Activated CD4-positive, alpha-beta T cell treated with anti-CD3 and anti-CD28 coated beads, Interleukin-10, Interleukin-2, amounts not matched to agents 100 ng/mL and 50 ng/mL, durations not matched to agents 16 hours and 8 hours (primary cell): ENCODE measurements at regions not wholly inside any gene's neighbourhood (a gene's known extent, or its start where the extent isn't known, plus 50 kb on each side); places are given as distances from the start of the nearest gene placed in this dataset.
"Not testable (repeated sequence)": the region's sequence is repeated elsewhere in the genome, so short reads cannot be mapped to it uniquely, and the experiment has no call there.

Source experiments
- DNase-seq: peaks from one replicate; pipeline ENCODE4 v3.0.0-alpha.2; 2020

DNA sequence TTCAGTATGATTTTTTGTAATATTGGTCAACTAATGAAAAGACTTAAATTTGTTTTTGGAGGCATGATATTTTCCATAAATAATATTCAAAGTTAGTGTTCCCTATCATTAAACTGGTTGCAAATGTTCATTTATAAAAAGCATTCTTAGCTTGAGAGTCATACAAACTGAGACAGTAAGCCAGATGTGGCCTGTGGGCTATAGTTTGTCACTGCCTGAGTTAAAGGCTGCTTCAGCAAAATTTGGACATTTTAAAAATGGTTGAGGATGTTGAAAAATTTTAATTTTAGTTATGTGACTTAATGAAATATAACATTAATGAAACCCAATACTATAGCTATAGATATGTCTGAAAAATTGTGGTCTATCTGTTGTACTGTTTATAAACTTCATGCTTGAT is 180.2 kb upstream of the CACNA2D1 start:
- DNase-seq: no peak

DNA sequence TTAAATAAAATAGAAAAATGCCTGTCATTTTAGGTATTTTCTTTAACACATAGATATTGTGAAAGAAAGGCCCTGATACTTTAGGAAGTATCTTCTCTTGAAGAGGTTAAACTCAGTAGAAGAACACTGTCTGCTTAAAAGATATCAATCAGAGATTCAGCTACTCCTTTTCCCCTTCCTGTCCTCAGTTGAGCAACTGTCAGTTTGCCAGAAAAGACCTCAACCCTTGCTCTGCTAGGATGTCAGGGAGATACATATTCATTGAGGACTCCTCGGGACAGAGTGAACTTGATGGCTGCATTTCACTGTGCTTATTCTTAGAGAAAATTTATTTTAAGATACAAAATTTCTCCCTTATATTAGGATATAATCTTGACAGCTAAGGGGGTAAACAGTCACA is 173.6 kb upstream of the CACNA2D1 start:
- no peak for DNase-seq

DNA sequence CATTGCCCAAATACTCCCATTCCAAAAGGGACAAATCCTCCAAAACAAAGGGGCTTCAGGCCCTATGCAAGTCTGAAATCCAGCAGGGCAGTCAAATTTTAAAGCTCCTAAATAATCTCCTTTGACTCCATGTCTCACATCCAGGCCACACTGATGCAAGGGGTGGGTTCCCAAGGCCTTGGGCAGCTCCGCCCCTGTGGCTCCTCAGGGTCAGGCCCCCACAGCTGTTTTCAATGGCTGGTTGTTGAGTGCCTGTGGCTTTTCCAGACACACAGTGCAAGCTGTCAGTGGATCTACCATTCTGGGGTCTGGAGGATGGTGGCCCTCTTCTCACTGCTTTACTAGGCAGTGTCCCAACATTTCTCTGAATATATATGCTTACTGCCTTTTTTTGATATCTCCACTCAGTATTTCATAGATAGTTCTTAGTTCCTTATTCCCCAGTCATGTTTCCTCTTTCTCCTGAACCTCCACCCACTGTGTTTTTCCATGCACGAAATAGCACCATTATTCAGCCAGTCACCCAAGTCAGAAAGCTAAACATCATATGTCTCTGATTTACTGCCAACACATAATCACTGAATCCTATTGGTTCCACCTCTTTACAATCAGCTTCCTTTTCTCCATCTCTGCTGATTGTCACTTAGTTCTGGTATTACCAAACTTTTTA is 172.6 kb upstream of the CACNA2D1 start:
- no peak for DNase-seq

DNA sequence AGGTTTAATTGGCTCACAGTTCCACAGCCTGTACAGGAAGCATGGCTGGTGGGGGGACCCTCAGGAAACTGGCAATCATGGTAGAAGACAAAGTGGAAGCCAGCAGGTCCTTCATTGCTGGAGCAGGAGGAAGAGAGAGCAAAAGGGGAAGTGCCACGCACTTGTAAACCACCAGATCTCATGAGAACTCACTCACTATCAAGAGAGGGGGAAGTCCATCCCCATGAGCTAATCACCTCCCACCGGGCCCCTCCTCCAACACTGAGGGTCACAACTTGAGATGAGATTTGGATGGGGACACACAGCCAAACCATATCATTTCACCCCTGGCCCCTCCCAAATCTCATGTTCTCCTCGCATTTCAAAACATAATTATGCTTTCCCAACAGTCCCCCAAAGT is 171.9 kb upstream of the CACNA2D1 start:
- DNase-seq: no peak

DNA sequence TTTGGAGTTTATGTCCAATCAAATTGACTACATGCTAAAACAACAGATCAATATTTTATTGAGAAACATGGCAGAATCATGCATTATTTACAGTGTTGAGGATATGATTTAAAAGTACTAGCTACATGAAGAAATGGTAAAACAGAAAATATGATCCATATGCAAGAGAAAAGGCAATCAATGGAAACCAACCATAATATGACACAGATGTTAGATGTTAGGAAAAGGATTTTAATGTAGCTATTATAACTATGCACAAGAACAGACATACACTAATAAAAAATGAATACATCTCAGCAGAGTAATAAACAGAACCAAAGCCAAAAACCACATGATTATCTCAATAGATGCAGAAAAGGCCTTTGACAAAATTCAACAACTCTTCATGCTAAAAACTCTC is 166.2 kb upstream of the CACNA2D1 start:
- DNase-seq: no peak

DNA sequence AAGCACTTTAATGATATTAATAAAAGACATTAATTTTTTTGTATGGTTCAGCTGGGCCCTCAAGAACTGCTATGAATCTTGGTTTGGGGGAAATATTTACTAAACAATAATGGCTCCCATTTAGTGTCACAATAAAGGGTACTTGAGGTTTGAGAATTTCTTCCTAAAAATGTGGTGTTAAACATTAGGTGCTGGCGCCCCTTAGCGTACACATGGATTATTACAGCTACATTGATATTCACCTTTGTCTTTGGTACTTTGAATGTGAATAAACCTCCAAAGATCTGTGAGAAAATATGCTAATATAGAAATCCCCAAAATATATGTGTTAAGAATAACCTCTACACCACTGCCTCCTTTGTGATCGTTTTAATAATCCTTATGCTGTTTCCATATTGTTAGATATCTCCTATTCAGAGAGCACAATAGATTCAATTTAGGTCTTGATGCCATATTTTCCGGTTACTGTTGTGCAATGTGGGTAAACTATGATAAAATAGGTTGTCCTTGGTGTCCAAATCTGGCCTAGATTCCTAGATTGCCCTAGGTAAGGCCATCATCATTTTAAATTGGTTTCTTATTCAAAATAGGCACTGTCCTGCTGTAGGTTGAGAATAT is 161.8 kb upstream of the CACNA2D1 start:
- DNase-seq: peak; percentile 13

DNA sequence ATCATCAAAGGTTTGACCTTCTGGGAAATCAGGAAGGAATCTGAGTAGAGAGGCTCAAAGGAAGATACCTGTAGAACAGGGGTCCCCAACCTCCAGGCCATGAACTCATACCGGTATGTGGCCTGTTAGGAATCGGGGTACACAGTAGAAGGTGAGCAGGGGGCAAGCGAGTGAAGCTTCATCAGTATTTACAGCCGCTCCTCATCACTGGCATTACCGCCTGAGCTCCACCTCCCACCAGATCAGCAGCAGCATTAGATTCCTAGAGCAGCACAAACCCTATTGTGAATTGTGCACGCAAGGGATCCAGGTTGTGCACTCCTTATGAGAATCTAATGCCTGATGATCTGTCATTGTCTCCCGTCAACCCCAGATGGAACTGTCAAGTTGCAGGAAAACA is 158.5 kb upstream of the CACNA2D1 start:
- no peak for DNase-seq

DNA sequence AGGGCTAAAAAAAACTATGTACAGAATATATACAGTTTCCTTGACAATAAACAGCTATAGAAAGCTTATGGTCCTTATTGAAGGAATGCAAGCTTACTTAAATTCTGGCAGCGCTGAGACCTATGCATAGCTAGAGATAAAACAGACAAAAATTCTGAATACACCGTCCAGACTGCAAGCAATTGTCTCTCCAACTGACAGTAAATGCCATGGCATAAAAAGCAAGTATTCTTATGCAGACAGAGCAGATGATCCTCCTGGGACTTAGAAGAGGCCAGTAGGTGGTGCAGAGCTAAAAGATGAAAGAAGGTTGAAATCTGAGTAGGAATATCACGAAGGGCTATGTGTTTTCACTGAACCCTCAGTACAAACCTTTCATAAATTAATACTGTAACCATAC is 157.0 kb upstream of the CACNA2D1 start:
- no peak for DNase-seq

DNA sequence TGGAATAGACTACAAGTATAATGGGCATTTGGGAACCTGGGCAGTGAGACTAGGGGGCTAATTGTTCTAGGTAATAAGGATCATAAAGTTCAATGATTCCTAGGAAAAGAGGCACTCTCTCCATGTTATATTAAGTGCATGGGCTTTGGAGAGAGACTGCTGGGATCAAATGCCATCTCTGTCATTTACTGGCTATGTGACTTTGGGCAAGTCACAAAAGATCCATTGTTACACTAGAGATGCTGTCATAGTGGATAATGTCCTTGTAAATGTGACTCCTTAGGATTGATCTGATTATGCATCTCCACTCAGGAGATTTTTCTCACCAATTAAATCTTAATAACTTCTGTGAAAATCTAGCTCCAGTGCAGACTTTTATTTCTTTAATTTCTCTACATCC is 156.3 kb upstream of the CACNA2D1 start:
- DNase-seq: no peak

DNA sequence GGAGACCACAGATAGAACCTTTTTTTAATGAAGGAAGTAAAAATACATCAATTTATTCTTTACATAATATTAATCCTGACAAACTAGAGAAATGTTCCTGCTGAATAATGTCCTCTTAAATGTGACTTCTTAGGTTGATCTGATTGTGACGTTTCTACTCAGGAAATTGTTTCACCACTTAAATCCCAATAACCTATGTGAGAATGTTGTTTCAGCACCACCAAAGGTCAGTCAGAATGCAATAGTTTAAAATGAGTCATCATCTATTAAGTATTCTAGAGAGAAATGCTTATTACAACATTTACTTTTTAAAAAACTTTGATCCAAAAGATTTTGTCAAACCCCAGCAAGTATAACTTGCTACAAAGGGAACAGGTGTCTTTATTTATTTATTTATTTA is 155.4 kb upstream of the CACNA2D1 start:
- no peak for DNase-seq

DNA sequence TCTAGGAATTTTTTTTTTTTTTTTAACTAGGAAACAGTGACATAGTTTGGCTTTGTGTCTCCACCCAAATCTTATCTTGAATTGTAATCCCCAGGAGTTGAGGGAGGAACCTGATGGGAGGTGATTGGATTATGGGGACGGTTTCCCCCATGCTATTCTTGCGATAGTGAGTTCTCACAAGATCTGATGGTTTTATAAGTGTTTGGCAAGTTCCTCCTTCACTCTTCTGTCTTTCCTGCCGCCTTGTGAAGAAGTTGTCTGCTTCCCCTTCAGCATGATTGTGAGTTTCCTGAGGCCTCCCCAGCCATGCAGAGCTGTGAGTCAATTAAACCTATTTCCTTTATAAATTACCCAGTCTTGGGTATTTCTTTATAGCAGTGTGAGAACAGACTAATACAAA is 152.2 kb upstream of the CACNA2D1 start:
- DNase-seq: not testable (repeated sequence)

DNA sequence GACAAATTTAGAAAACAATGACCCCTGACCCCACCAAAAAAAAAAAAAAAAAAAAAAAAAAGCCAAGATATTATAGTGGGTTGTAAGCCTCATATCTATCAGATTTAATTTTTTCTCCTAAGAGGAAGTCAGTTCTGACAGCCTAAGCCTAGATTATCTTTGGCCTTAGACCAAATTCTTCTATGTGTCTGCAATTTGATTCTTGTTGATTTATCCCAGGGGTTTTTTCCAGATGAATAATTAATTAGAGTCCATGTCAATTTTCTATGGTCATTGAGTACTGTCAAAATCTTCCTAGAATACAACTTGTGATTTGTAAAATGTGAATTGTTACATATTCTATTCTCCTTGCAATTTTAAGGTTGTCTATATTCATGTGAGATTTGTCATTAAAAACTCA is 151.6 kb upstream of the CACNA2D1 start:
- DNase-seq: no peak

DNA sequence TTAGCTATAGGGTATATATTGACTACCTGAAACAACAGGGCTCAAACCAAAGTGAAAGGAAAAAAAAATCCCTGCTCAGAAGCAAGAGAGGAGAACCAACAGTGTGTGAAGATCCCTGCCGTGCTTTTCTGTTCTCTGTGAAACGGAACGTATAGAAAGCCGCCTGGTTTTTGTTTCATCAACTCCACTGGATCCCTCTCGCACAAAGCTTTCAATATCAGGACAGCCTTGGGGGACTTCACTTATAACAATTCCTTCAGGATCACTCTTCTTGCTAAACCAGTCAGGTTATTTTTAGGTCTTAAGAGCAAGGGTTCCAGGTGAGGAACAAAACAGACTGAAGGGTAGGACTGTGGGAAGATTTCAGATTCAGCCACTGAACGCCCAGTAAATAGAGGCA is 151.1 kb upstream of the CACNA2D1 start:
- no peak for DNase-seq

DNA sequence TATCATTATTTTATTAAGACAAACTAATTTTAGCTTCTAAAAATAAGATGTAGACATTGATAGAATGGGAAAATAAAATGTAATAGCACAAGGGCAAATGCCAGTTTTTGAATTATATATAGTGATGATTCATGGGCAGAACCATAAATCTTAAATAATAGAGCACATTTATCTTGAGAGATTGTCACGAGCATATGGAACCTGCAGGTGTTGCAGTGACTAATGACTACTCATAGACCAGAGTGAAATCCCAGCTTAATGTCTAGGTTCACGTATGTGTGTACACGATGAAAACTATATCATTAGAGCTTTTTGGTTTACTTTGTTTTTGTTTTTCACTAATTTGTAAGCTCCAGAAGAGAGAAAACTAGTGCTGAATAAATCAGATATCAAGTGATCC is 150.2 kb upstream of the CACNA2D1 start:
- no peak for DNase-seq

DNA sequence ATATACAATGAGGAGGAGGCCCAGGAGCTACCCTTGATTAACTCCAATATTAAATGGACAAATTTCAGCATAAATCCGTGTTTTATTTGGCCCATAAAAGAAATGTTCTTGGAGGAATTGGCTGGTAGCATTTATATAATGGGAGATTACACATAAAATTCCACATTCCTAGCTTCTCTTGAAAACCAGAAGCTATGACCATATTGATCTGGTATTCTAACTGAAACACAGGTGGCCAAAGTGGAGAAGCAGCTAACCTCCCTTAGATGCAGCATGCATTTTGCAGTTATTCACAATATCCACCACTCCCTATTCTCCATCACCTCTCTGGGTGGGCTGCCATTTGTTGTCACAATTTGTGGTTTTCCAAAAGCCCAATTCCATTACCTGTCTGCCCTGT is 148.8 kb upstream of the CACNA2D1 start:
- DNase-seq: no peak

DNA sequence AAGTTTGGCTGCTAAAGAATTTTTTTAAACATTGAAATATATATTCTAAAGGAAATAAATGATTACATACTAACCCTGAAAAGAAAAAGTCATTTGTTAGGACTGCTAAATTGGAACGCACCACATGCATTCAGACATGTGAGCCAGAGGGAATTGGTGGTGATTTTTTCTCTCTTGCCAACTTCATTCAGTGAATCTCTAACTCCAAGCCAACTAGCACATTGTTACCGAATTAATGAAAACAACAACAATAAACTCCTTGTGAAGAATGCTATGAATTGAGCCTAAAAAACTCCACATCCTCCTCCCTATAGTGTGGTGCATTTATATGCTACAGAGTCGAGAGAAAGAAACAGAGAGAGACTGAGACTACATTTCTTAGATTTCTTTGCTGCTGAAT is 135.5 kb upstream of the CACNA2D1 start:
- no peak for DNase-seq

DNA sequence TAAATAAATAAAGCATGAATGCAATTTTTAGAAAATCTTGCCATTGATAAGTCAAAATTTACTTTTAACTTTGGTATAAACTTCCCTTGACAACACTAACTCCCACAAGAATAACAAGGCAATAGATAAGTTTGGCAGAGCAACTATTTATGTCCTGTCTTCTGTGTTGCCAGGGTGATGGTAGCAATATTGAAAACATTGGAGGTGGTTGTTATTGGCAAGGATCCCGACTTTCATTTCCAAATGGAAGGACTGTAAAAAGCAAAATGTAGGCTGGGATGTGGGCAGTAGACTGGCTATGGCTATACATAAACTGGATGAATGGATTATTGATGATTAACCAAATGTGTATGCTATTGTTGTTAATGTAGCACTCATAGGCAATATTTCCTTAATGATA is 134.9 kb upstream of the CACNA2D1 start:
- no peak for DNase-seq

DNA sequence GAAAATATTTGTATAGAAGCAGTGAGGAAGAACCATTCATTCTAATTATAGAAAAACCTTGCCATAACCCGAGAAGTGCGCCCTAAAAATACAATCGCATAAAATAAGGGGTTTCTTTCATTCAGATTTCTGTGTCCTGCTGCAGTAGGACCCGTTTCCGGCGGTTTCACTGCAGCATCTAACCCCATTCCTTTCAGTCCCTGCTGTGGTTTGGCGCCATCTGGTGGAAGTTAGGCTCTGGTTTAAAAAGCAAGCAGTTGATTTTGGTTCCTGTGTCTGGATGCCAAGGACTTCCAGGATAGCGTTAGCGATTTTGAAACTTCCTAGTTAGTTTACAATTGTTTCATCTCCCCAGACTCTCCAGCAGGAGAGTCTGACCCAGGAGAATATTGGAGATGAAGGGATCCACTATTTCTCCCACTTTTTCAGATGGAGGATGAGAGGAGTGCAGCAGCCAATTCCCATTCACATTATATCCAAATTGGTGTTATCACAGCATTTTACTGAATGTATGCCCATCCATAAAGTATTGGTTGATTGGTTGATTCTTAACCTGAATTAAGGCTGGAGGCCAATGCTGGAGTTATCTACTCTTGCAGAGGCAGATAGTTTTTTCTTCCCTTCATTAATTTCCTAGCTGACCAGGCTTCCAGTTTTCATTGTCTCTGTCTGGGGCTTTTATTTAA is 128.8 kb upstream of the CACNA2D1 start:
- peak; percentile 72 for DNase-seq

DNA sequence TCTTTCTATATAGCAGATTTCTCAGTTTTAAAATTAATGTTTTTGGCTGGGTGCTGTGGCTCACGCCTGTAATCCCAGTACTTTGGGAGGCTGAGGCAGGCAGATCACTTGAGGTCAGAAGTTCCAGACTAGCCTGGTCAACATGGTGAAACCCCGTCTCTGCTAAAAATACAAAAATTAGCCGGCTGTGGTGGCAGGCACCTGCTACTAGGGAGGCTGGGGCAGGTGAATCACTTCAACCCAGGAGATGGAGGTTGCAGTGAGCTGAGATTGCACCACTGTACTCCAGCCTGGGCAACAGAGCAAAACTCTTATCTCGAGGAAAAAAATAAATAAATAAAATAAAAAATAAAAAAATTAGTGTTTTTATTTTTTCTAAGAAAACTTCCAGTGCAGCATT is 127.5 kb upstream of the CACNA2D1 start:
- not testable (repeated sequence) for DNase-seq

DNA sequence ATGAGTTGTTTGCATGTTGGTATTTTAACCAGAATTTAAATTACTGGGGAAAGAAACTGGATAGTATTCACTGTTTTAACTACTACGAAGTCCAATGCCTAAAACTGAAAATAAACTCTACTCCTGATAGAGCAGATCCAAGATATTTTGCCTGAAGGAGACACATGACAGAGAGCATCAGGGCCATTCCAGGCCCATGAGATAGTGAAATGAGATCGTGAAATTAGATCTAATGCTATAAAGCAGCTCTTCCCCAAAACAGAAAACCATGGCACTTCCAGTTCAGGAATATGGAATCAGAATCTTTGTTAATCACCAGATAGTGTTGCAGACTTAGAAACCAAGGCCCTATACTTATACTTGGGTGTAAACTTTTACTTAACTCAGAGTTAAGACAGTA is 124.3 kb upstream of the CACNA2D1 start:
- no peak for DNase-seq

DNA sequence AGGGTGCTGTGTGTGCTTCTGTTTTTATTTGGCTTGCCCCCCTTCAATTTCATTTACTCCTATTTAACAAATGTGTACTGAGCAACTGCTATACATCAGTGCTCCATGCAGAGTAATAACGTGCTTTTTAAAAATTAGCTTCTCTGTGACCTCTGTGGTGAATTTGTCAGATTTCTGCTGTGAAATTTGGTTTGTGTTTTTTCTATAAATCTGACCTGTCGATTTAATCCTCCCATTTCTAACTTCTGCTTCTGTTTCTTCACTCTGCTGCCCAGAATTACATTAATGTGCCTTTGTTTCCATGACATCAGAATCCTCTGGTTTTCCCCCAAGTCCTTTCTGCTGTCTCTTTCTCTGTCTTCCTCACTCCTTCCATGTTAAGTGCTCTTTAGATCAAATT is 123.8 kb upstream of the CACNA2D1 start:
- no peak for DNase-seq

DNA sequence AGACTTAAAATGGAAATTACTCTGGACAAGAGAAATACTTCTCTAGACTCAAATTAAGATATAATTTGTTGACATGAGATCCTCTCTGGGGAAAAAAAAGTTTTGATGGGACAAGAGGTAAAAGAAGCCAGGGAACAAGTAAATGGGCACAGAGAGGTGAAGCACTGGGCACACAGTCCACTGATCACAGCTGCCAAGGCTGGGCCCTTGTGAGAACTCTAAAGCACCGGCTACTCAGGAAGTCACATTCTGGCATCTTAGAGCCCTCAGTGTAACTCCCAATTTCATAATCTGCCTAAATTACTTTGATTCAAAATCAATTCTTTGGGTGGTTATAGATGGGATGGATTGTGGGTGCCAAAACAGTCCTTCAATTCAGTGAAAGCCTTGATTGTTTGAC is 123.2 kb upstream of the CACNA2D1 start:
- no peak for DNase-seq

DNA sequence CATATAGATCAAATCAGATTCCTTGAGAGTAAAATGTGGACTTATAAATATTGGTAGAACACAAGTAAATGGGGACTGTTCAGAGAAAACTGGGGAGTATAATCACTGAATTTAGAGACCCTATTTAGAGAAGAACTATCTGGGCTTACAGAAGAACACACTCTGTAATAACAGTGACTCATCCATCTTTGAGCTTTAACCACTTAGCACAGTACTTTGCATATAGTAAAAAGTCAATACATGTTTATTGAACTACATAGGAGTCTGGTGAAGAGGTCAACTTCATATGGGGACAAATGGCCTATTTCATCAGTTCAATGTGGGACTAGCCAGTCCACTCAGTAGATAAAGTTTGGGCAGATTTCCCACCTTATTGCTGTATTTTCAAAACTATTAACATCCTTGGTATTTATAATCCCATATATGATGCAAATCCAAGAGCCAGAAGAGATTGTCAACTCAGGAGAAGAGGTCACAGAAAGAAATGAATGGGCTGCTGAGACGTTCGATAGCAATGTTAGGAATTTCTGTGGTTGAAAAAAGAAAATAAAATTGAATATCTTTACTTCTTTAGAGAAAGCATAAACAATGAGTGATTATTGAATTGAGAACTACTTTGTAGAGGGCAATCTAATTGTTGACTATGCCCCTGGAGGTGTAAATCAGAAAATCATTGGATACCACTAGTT is 119.3 kb upstream of the CACNA2D1 start:
- no peak for DNase-seq

DNA sequence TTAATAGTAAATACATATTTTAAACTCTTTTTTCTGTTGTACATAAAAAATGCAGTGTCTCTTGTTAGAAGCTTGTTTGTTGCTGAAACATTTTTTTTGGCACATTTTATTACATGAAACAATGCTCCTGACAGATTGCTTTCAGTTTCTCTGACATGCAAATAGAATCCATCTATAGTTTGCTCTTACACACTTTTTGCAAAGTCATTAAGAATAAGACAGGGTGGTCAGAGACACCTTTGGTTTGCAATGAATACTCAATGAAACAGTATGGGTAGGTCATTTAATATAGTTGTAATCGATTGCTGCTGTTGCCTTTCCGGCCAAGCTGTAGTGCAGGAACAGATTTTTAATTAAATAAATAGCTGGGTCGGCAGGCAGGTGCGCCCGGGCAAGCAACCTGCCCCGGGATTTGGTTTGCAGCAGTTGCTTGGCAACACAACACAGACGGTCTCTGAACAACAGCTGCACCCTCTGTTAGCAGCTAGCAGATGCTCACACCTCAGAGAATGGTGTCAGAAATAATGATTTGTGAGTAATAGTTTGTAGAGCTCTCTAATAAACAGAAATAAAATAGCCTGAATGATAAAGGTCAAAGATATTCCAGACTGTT is 115.7 kb upstream of the CACNA2D1 start:
- no peak for DNase-seq
